PC-9 (cell line): ENCODE measurements at regions not wholly inside any gene's neighbourhood (a gene's known extent, or its start where the extent isn't known, plus 50 kb on each side); places are given as distances from the start of the nearest gene placed in this dataset.

Source experiments
- EZH2 ChIP-seq: fragments of 200-600 bp; sonication (generic); IDR thresholded peaks from 2 replicates; pipeline ENCODE4 v1.8.0; 2017; ENCODE audit warnings: antibody characterized with exemption, low read depth
- TF ChIP-seq, protein P1 (sequence below): fragments of 200-600 bp; sonication (generic); conservative IDR thresholded peaks from 2 replicates; pipeline ENCODE4 v1.6.1; 2017; ENCODE audit warnings: mixed run types, antibody characterized with exemption, mild to moderate bottlenecking, moderate library complexity

DNA sequence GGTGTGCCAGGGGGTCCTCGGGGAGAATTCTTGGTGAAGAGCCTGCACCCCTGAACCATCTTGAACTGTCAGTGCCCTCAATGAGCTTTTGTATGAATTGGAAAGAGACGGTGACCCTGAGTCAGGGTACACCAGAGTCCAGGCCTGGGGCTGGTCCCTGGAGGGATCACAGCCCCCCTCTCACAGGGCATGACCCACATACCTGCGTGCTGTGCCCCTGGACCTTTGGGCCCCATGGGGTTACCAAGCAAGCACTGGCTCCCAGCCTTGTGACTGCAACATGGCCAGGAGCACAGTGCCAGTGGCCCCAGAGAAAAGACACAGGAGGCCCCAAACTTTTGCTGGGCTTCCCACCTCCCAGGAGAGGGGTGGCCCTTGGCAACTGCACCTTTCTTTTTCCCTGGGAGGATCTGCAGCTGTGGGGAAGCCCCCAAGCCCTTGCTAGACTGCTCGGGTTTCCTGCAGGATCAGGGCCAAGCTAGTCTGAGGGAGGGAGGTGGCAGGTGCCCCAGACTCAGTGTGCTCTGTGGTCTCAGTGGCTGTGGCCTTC lies 153.5 kb downstream of the ZNF248 start:
- TF ChIP-seq, protein P1, sequence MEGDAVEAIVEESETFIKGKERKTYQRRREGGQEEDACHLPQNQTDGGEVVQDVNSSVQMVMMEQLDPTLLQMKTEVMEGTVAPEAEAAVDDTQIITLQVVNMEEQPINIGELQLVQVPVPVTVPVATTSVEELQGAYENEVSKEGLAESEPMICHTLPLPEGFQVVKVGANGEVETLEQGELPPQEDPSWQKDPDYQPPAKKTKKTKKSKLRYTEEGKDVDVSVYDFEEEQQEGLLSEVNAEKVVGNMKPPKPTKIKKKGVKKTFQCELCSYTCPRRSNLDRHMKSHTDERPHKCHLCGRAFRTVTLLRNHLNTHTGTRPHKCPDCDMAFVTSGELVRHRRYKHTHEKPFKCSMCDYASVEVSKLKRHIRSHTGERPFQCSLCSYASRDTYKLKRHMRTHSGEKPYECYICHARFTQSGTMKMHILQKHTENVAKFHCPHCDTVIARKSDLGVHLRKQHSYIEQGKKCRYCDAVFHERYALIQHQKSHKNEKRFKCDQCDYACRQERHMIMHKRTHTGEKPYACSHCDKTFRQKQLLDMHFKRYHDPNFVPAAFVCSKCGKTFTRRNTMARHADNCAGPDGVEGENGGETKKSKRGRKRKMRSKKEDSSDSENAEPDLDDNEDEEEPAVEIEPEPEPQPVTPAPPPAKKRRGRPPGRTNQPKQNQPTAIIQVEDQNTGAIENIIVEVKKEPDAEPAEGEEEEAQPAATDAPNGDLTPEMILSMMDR: no peak
- TF ChIP-seq EZH2: no peak
